ENCODE measurements at regions not wholly inside any gene's neighbourhood (a gene's known extent, or its start where the extent isn't known, plus 50 kb on each side); places are given as distances from the start of the nearest gene placed in this dataset.

DNA sequence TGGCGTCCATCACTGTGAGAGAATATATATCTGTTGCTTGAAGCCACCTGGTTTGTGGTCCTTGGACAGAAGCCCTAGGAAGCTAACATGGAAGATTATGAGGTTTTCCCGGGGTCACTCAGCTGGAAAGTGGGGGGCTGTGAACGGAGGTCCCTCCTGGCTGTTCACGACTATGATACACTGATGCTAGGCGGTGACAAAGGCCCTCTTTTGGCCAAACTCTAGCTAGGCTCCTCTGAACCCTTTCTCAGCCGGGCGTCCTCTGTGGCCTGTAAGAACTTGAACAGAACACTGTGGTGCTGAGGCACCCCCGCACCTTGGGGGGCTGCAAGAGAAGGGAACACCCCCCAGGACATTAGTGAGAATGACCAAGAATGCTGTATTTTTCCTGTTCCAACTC is 164.6 kb downstream of the TFCP2L1 start:
- no peak for TF ChIP-seq TCF12 (IDR thresholded peaks at IDR 0.05; ENCODE audit: low read depth)
- TF ChIP-seq FOXM1 (IDR thresholded peaks at IDR 0.05; ENCODE audit: borderline replicate concordance, low read depth), result no peak
- no peak for TF ChIP-seq NFIC (IDR thresholded peaks at IDR 0.05)
- TF ChIP-seq EP300 (IDR thresholded peaks at IDR 0.05; ENCODE audit: borderline replicate concordance), result no peak
- TF ChIP-seq TEAD4 (IDR thresholded peaks at IDR 0.05), result no peak
- no peak for TF ChIP-seq EGR1 (IDR thresholded peaks at IDR 0.05)

DNA sequence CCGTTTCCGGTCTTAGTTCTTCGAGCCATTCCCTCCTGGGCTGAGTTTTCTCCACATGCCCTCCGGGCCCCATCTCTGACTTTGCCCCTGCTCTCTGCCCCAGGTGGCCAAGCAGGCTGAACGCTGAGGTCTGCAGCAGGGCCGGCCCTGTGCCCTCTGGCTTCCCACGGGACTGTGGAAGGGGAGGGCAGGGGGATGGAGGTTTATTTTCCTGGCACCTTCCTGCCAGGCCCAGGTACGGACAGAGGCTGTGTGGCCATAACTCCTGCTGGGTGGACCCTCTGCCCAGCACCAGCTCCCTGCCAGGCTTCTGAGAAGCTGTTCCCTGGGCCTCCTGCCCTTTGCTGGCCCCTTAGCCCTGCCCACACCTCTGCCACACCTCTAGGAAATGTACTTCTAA is 164.0 kb downstream of the TFCP2L1 start:
- TF ChIP-seq YY1 (IDR thresholded peaks at IDR 0.05; ENCODE audit: low read depth), result no peak
- TF ChIP-seq EGR1 (IDR thresholded peaks at IDR 0.05), result no peak
- no peak for TF ChIP-seq CEBPB (IDR thresholded peaks at IDR 0.05)
- TF ChIP-seq RAD21 (IDR thresholded peaks at IDR 0.05; ENCODE audit: low read depth), result no peak
- no peak for TF ChIP-seq TEAD4 (IDR thresholded peaks at IDR 0.05)
- TF ChIP-seq TAF1 (IDR thresholded peaks at IDR 0.05; ENCODE audit: low read depth), result no peak
- no peak for TF ChIP-seq ZBTB7A (IDR thresholded peaks at IDR 0.05; ENCODE audit: low read depth)
- TF ChIP-seq NFIC (IDR thresholded peaks at IDR 0.05), result no peak
- no peak for TF ChIP-seq CREB1 (IDR thresholded peaks at IDR 0.05; ENCODE audit: low read depth)
- TF ChIP-seq, protein P1, sequence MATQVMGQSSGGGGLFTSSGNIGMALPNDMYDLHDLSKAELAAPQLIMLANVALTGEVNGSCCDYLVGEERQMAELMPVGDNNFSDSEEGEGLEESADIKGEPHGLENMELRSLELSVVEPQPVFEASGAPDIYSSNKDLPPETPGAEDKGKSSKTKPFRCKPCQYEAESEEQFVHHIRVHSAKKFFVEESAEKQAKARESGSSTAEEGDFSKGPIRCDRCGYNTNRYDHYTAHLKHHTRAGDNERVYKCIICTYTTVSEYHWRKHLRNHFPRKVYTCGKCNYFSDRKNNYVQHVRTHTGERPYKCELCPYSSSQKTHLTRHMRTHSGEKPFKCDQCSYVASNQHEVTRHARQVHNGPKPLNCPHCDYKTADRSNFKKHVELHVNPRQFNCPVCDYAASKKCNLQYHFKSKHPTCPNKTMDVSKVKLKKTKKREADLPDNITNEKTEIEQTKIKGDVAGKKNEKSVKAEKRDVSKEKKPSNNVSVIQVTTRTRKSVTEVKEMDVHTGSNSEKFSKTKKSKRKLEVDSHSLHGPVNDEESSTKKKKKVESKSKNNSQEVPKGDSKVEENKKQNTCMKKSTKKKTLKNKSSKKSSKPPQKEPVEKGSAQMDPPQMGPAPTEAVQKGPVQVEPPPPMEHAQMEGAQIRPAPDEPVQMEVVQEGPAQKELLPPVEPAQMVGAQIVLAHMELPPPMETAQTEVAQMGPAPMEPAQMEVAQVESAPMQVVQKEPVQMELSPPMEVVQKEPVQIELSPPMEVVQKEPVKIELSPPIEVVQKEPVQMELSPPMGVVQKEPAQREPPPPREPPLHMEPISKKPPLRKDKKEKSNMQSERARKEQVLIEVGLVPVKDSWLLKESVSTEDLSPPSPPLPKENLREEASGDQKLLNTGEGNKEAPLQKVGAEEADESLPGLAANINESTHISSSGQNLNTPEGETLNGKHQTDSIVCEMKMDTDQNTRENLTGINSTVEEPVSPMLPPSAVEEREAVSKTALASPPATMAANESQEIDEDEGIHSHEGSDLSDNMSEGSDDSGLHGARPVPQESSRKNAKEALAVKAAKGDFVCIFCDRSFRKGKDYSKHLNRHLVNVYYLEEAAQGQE (IDR thresholded peaks at IDR 0.05; ENCODE audit: low read depth), result no peak
- TF ChIP-seq, protein P2, sequence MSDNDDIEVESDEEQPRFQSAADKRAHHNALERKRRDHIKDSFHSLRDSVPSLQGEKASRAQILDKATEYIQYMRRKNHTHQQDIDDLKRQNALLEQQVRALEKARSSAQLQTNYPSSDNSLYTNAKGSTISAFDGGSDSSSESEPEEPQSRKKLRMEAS (IDR thresholded peaks at IDR 0.05), result no peak
- no peak for TF ChIP-seq EP300 (IDR thresholded peaks at IDR 0.05; ENCODE audit: borderline replicate concordance)
- TF ChIP-seq TCF12 (IDR thresholded peaks at IDR 0.05; ENCODE audit: low read depth), result no peak
- TF ChIP-seq, protein P3, sequence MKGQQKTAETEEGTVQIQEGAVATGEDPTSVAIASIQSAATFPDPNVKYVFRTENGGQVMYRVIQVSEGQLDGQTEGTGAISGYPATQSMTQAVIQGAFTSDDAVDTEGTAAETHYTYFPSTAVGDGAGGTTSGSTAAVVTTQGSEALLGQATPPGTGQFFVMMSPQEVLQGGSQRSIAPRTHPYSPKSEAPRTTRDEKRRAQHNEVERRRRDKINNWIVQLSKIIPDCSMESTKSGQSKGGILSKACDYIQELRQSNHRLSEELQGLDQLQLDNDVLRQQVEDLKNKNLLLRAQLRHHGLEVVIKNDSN (IDR thresholded peaks at IDR 0.05), result no peak
- no peak for TF ChIP-seq FOXM1 (IDR thresholded peaks at IDR 0.05; ENCODE audit: borderline replicate concordance, low read depth)

DNA sequence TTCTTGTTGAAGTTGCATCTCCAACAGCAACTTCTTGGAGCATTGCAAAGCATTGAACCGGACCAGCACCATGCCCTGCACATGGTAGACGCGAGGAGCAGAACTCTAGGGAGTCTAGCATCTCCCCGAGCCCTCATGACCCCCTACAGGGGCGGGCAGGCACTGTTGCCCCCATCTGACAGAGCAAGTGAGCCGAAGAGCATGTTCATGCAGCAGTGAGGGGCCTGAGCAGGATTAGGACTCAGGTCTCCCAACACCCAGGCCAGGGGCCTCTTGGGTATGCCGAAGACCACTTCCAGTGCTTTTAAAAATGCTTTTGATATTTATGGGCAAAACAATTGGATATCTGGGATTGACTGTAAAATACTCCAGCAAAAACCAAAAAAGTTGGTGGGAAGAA is 163.3 kb downstream of the TFCP2L1 start:
- no peak for TF ChIP-seq TAF1 (IDR thresholded peaks at IDR 0.05; ENCODE audit: low read depth)
- TF ChIP-seq RAD21 (IDR thresholded peaks at IDR 0.05; ENCODE audit: low read depth), result no peak
- no peak for TF ChIP-seq CEBPB (IDR thresholded peaks at IDR 0.05)
- TF ChIP-seq NFIC (IDR thresholded peaks at IDR 0.05), result no peak
- TF ChIP-seq, protein P3 (IDR thresholded peaks at IDR 0.05), result no peak
- TF ChIP-seq, protein P1 (IDR thresholded peaks at IDR 0.05; ENCODE audit: low read depth), result no peak
- no peak for TF ChIP-seq TCF12 (IDR thresholded peaks at IDR 0.05; ENCODE audit: low read depth)

DNA sequence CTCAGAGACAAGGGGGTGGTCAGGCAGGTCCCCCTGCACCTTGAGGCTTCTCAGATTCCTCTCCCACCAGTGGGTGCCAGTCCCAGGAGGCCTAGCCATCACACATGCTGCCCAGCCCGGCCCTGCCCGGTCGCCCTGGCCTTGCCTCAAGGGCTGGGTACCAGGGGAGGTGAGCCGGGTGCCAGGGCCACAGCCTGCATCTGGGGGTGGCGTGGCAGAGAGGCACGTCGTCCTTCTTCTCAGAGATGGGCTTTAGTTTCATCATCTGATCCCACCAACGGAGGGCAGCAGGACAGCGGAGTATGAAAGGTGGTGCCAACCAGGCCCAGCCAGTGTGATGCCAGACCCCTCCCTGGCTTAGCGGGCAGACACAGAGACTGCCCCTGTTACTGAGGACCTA is 161.7 kb downstream of the TFCP2L1 start:
- TF ChIP-seq FOXM1 (IDR thresholded peaks at IDR 0.05; ENCODE audit: borderline replicate concordance, low read depth) (no peak), YY1 (IDR thresholded peaks at IDR 0.05; ENCODE audit: low read depth) (no peak), EP300 (IDR thresholded peaks at IDR 0.05; ENCODE audit: borderline replicate concordance) (no peak), ZBTB7A (IDR thresholded peaks at IDR 0.05; ENCODE audit: low read depth) (no peak), CEBPB (IDR thresholded peaks at IDR 0.05) (no peak), RAD21 (IDR thresholded peaks at IDR 0.05; ENCODE audit: low read depth) (no peak), CREB1 (IDR thresholded peaks at IDR 0.05; ENCODE audit: low read depth) (no peak), EGR1 (IDR thresholded peaks at IDR 0.05) (no peak), NFIC (IDR thresholded peaks at IDR 0.05) (no peak), TAF1 (IDR thresholded peaks at IDR 0.05; ENCODE audit: low read depth) (no peak), TEAD4 (IDR thresholded peaks at IDR 0.05) (no peak), TCF12 (IDR thresholded peaks at IDR 0.05; ENCODE audit: low read depth) (no peak)
- TF ChIP-seq, protein P3 (IDR thresholded peaks at IDR 0.05), result no peak
- TF ChIP-seq, protein P2 (IDR thresholded peaks at IDR 0.05), result no peak
- TF ChIP-seq, protein P1 (IDR thresholded peaks at IDR 0.05; ENCODE audit: low read depth), result no peak
